Motor neuron (in vitro differentiated cells): ENCODE measurements at regions not wholly inside any gene's neighbourhood (a gene's known extent, or its start where the extent isn't known, plus 50 kb on each side); places are given as distances from the start of the nearest gene placed in this dataset.
"Not testable (repeated sequence)": the region's sequence is repeated elsewhere in the genome, so short reads cannot be mapped to it uniquely, and the experiment has no call there.

Experiments
- ATAC-seq, 8 experiments: fragments of 200-7000 bp; cut with Tn5 transposase; replicated peaks in 6 of 8; 2 replicates each; pipeline ENCODE4 v1.8.0; 2021; ENCODE audit warnings: mild to moderate bottlenecking in 8 of 8, moderate library complexity in 8 of 8
- H3K27ac ChIP-seq, 2 donors: fragments of 250-450 bp; sonication (Bioruptor Pico); 2 replicates each; pipeline ENCODE4 v1.9.0; 2021; ENCODE audit warnings: antibody characterized with exemption in 2 of 2, mild to moderate bottlenecking in 2 of 2, moderate library complexity in 1 of 2
- H3K4me1 ChIP-seq, 2 donors: fragments of 250-450 bp; sonication (Bioruptor Pico); replicated peaks in 1 of 2; 2 replicates each; pipeline ENCODE4 v1.6.1; 2021; ENCODE audit warnings: antibody characterized with exemption in 2 of 2, mild to moderate bottlenecking in 2 of 2, moderate library complexity in 1 of 2
- H3K4me3 ChIP-seq, 5 donors: fragments of 250-450 bp; sonication (Bioruptor Pico); 2 replicates each; pipeline ENCODE4 v1.9.0; 2021; ENCODE audit warnings: antibody characterized with exemption in 5 of 5, mild to moderate bottlenecking in 5 of 5, moderate library complexity in 4 of 5
- WGBS, 10 experiments: fragments of 450-650 bp; shearing (Covaris generic); methylation state at CpG; one replicate each; pipeline ENCODE4 v1.0.0; 2022; 5-methylcytosine and 5-hydroxymethylcytosine counted together
- in situ Hi-C, 9 experiments: fragments of 400-800 bp; cut with MboI; loops; one replicate each; pipeline ENCODE4 v1.15.0; 2021; ENCODE audit warnings: low sequenced_read_pairs in 9 of 9, low pct_unique_long_range_greater_than_20kb in 2 of 9; ENCODE audit not compliant: unreplicated experiment in 9 of 9

GRCh38 chr10:35950226-35950625, 308.1 kb upstream of the FZD8 start:
- in situ Hi-C loops = no loop called here
- ATAC-seq = no peak
- H3K4me3 ChIP-seq = no peak overlapping the region
- peaks cover 2 to 9% of the 10 kb centered on the region in 2 donors for H3K4me1 ChIP-seq
- no peak overlapping the region for H3K27ac ChIP-seq
- WGBS, 10 experiments = 53 to 100% (median 79%) methylated on average over 1 to 6 of the region's 8 CpGs; no CpG with 5 or more reads in 2 of the 10 experiments

DNA sequence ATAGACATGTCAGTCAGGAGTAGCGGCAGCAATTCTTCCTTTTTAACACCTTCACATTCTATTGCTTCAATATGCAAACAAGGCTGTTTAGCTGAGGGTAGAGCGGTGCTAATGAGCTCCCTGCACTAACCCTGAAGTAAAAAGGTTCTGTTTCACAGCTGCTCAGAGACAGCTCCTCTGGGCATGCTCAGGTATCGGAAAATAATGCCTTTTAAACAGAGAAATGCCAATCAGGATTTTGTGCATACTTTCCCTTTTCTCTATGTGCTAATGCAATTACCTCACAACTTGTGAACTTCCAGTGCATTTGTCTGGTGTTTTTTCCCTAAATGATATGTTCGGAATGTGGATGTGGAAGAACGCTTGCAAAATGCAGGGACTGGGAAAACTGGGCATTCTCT, 307.7 kb upstream of the FZD8 start:
- H3K4me1 ChIP-seq = peaks cover 2 to 9% of the 10 kb centered on the region in 2 donors
- H3K27ac ChIP-seq = no peak overlapping the region
- no peak overlapping the region for H3K4me3 ChIP-seq
- in situ Hi-C loops = no loop called here
- 57 to 100% (median 72%) methylated on average over 1 to 5 of the region's 5 CpGs; no CpG with 5 or more reads in 1 of the 10 experiments for WGBS, 10 experiments
- ATAC-seq = peak in 4 of 8 experiments; percentile 26 to 46 (median 44)

GRCh38 chr10:35946556-35946955, 304.5 kb upstream of the FZD8 start:
- peak in 1 of 8 experiments; percentile 29 for ATAC-seq
- H3K4me3 ChIP-seq = no peak overlapping the region
- in situ Hi-C loops = no loop called here
- WGBS, 10 experiments = 13 to 100% (median 81%) methylated on average over 1 to 3 of the region's 3 CpGs; no CpG with 5 or more reads in 1 of the 10 experiments
- H3K4me1 ChIP-seq = peaks cover 2 to 9% of the 10 kb centered on the region in 2 donors
- no peak overlapping the region for H3K27ac ChIP-seq

DNA sequence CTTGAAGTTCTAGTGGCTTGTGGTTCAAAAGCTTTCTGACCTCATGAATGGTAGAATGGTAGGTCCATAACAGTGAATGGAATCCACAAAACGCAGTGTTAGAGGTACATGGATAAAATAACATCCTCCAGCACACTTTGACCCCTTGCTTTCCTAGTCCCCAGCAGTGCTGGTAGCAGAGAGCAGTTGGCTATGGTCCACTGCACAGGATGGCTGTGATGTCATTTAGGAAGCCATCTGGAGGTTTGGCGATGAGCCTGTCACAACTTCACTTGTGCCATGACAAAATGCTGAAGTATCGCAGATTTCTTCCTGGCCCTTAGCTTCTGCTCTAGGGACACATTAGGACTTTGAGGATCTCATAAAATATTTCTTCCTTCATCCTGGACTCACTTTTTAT, 300.0 kb upstream of the FZD8 start:
- H3K27ac ChIP-seq = no peak overlapping the region
- in situ Hi-C loops = no loop called here
- peaks cover 0 to 4% of the 10 kb centered on the region in 2 donors for H3K4me1 ChIP-seq
- H3K4me3 ChIP-seq = no peak overlapping the region
- ATAC-seq = no peak
- WGBS, 10 experiments = 83 to 100% (median 98%) methylated on average over 1 to 3 of the region's 3 CpGs; no CpG with 5 or more reads in 2 of the 10 experiments

- in situ Hi-C loops = no loop called here
- peak in 5 of 8 experiments; percentile 84 to 95 (median 92) for ATAC-seq
- no peak overlapping the region for H3K4me3 ChIP-seq
- WGBS, 10 experiments = 0 to 73% (median 39%) methylated on average over 1 to 9 of the region's 14 CpGs; no CpG with 5 or more reads in 1 of the 10 experiments
- no peak overlapping the region for H3K27ac ChIP-seq
- H3K4me1 ChIP-seq = peaks cover 0 to 4% of the 10 kb centered on the region in 2 donors
Measured at GRCh38 chr10:35940141-35941041, 298.3 kb upstream of the FZD8 start.

DNA sequence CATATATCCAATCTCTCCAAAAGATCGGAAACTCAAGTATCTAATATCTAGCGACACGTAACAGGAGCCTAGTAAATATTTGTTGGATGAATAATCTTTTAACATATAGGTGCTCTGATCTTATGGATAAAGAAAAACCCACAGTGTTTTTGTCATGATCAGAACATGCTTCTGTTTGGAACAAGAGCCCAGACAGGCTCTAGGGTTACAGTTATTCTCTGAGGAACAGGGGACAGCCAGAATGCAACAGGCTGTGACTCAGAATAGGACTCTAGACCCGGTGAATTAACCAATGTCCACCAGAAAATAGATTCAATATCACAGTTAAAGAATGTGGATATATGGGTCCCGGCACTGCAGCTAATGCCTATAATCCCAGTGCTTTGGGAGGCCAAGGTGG, 296.1 kb upstream of the FZD8 start:
- H3K27ac ChIP-seq = no peak overlapping the region
- in situ Hi-C loops = no loop called here
- H3K4me3 ChIP-seq = no peak overlapping the region
- 78 to 100% (median 98%) methylated on average over 1 to 5 of the region's 5 CpGs for WGBS, 10 experiments
- peaks cover 2 to 4% of the 10 kb centered on the region in 2 donors for H3K4me1 ChIP-seq
- ATAC-seq = no peak

DNA sequence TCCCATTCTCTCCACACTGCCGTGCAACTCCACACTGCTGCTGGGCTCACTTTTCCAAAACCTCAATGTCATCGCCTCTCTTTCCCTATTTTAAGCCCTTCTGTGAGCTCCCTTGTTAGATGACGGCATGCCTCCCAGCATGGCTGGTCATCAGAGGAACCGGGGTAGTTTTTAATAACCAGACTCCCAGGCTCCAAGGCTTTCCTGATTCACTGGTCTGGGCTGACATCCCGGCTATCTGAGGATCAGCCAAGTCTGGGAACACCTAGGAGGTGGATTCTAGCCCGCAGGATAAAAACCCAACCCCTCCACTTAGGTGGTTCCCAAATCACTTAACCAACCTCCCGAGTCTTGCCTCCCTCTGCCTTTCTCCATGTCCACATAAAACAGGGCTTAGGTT, 295.4 kb upstream of the FZD8 start:
- Histone ChIP-seq H3K4me1 (peaks cover 2 to 4% of the 10 kb centered on the region in 2 donors), H3K4me3 (no peak overlapping the region), H3K27ac (no peak overlapping the region)
- in situ Hi-C loops = no loop called here
- WGBS, 10 experiments = 17 to 100% (median 85%) methylated on average over 1 to 7 of the region's 7 CpGs
- ATAC-seq = no peak

DNA sequence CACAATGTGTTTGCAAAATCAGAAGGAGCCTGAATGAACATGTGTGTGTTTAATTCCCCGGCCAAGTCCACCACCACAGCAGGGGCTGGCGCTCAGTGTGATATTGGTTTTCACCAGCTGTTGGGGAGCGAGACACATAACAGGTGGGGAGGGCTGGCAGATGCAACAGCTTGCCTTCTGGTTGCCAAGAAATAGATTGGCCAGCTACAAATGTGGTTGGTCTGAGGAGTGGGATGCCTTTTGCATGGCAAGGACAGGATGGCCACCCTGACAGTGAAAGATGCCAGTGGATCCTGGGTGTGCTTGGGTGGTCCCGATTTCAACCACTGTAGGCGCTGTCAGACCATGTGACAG, 292.5 kb upstream of the FZD8 start:
- WGBS, 10 experiments = 0 to 90% (median 60%) methylated on average over 1 to 4 of the region's 5 CpGs; no CpG with 5 or more reads in 3 of the 10 experiments
- H3K27ac ChIP-seq = no peak overlapping the region
- H3K4me3 ChIP-seq = no peak overlapping the region
- in situ Hi-C loops = no loop called here
- no peak for ATAC-seq
- peaks cover 0 to 2% of the 10 kb centered on the region in 2 donors for H3K4me1 ChIP-seq

GRCh38 chr10:35933940-35934641, 292.0 kb upstream of the FZD8 start:
- ATAC-seq = no peak
- in situ Hi-C loops = no loop called here
- WGBS, 10 experiments = 45 to 82% (median 64%) methylated on average over 2 to 5 of the region's 5 CpGs; no CpG with 5 or more reads in 2 of the 10 experiments

GRCh38 chr10:35933491-35933890, 291.4 kb upstream of the FZD8 start:
- no peak for ATAC-seq
- in situ Hi-C loops = no loop called here
- no peak overlapping the region for H3K27ac ChIP-seq
- no peak overlapping the region for H3K4me3 ChIP-seq
- H3K4me1 ChIP-seq = peaks cover 0 to 2% of the 10 kb centered on the region in 2 donors
- 60 to 100% (median 86%) methylated on average over 1 of the region's 1 CpG; no CpG with 5 or more reads in 2 of the 10 experiments for WGBS, 10 experiments

More at GRCh38 chr10:35933940-35934641, 292.0 kb upstream of the FZD8 start:
- no peak overlapping the region for H3K27ac ChIP-seq
- peaks cover 0 to 2% of the 10 kb centered on the region in 2 donors for H3K4me1 ChIP-seq
- no peak overlapping the region for H3K4me3 ChIP-seq

- WGBS, 10 experiments = 50 to 100% (median 91%) methylated on average over 1 to 2 of the region's 2 CpGs; no CpG with 5 or more reads in 2 of the 10 experiments
- H3K4me1 ChIP-seq, H3K4me3 ChIP-seq, ATAC-seq, in situ Hi-C loops, H3K27ac ChIP-seq: not testable (repeated sequence)
Measured at GRCh38 chr10:35929962-35930361, 287.9 kb upstream of the FZD8 start.

DNA sequence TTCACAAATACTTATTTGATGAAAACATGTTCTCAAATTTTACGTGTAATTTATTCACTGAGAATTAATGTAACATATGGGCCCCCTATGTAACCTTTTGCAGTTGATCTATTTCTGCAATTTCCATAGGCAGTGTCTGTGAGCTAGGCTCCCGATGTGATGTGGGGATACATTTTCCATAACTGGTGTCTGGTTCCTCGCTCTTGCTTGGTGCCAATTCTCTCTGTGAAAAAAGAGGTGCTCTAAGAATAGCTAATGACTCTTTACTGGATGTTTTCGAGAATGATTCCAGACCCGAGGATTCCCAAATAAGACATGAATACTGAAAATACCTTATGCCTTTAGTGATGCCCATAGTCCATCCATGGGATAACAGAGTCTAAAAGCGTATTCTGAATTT, 286.7 kb upstream of the FZD8 start:
- H3K4me3 ChIP-seq = no peak overlapping the region
- in situ Hi-C loops = no loop called here
- ATAC-seq = no peak
- H3K27ac ChIP-seq = no peak overlapping the region
- WGBS, 10 experiments = 31 to 96% (median 78%) methylated on average over 2 to 6 of the region's 6 CpGs
- no peaks in the 10 kb centered on the region for H3K4me1 ChIP-seq

GRCh38 chr10:35927990-35928488, 285.9 kb upstream of the FZD8 start:
- Histone ChIP-seq H3K4me3 (no peak overlapping the region), H3K27ac (no peak overlapping the region), H3K4me1 (no peaks in the 10 kb centered on the region)
- in situ Hi-C loops = no loop called here
- ATAC-seq = peak in 5 of 8 experiments; percentile 53 to 77 (median 69)
- 65 to 100% (median 92%) methylated on average over 1 to 9 of the region's 9 CpGs for WGBS, 10 experiments
